ENCODE measurements at regions not wholly inside any gene's neighbourhood (a gene's known extent, or its start where the extent isn't known, plus 50 kb on each side); places are given as distances from the start of the nearest gene placed in this dataset.
"Not testable (repeated sequence)": the region's sequence is repeated elsewhere in the genome, so short reads cannot be mapped to it uniquely, and the experiment has no call there.

DNA sequence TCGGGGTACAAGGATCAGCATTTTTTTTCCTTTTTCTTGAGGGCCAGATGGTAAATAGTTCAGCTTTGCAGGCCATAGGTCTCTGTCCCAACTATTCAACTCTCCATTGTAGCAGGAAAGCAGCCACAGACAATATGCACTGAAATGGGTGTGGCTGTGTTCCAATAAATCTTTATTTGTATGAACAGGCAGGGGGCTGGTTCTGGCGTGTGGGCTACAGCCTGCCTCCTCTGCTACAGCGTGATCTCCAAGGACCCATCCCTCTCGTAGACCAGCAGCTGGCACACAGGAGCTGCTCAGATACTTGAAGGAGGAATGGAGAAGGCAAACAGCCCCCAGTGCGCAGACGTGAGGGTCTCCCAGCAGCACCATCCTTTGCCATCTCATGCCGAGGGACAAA is 91.8 kb upstream of the FRG2C start:
- TF ChIP-seq CTCF, POLR2AphosphoS5, EP300 (IDR thresholded peaks at IDR 0.05): not testable (repeated sequence)

Measured in suprapubic skin (tissue), 4 donors.